IMR-90 (cell line): ENCODE measurements at regions not wholly inside any gene's neighbourhood (a gene's known extent, or its start where the extent isn't known, plus 50 kb on each side); places are given as distances from the start of the nearest gene placed in this dataset.
A peak's percentile ranks its signal among the peaks of the same experiment; 100 is the strongest.

Experiments
- ATAC-seq: fragments of 200-7000 bp; cut with Tn5 transposase; 2 replicates; pipeline ENCODE4 v1.9.1; 2020; ENCODE audit warnings: low read depth, mild to moderate bottlenecking, moderate library complexity
- BruUV-seq: library from RNA; stranded (reverse); fragments of 400-500 nt; replicated peaks from 2 replicates; lab custom pipeline; 2021; lab: Mats Ljungman, UMichigan
- CTCF ChIA-PET: fragments of 300-600 bp; formaldehyde crosslinking; extraction: SDS; loops from one replicate; lab custom pipeline; 2021; ENCODE audit warnings: antibody characterized with exemption; lab: Yijun Ruan, JAX
- POLR2A ChIA-PET: fragments of 300-600 bp; sonication (Branson Sonifier 250); formaldehyde crosslinking; loops from one replicate; lab custom pipeline; 2022; ENCODE audit warnings: antibody characterized with exemption; ENCODE audit not compliant: unreplicated experiment; lab: Charles Lee
- DNase-seq: peaks from one replicate; pipeline ENCODE4 v3.0.0; 2013
- H2AFZ ChIP-seq: replicated peaks from 2 replicates; pipeline ENCODE3; 2013; ENCODE audit warnings: low read length, mild to moderate bottlenecking; ENCODE audit not compliant: poor library complexity
- H2AK5ac ChIP-seq: 2 replicates; pipeline ENCODE4 v1.6.1; 2013; ENCODE audit warnings: low read depth, low read length, inconsistent platforms
- H2AK9ac ChIP-seq: replicated peaks from 2 replicates; pipeline ENCODE3; 2013; ENCODE audit warnings: mild to moderate bottlenecking, low read depth, low read length, moderate library complexity; ENCODE audit not compliant: poor library complexity
- H2BK120ac ChIP-seq: 2 replicates; pipeline ENCODE4 v1.6.1; 2013; ENCODE audit warnings: low read depth, low read length, inconsistent platforms
- H2BK15ac ChIP-seq: 3 replicates; pipeline ENCODE4 v1.6.1; 2013; ENCODE audit warnings: low read depth, low read length, inconsistent platforms
- H2BK20ac ChIP-seq: 2 replicates; pipeline ENCODE4 v1.6.1; 2013; ENCODE audit warnings: low read depth, mild to moderate bottlenecking, inconsistent platforms, low read length, moderate library complexity
- H2BK5ac ChIP-seq: 2 replicates; pipeline ENCODE4 v1.6.1; 2013; ENCODE audit warnings: mild to moderate bottlenecking, low read depth, low read length, inconsistent platforms; ENCODE audit not compliant: poor library complexity, severe bottlenecking
- H3K14ac ChIP-seq: replicated peaks from 2 replicates; pipeline ENCODE4 v1.6.1; 2013; ENCODE audit warnings: low read depth, low read length, inconsistent platforms
- H3K18ac ChIP-seq: 2 replicates; pipeline ENCODE4 v1.6.1; 2013; ENCODE audit warnings: low read depth, low read length, control low read depth
- H3K23ac ChIP-seq: 2 replicates; pipeline ENCODE4 v1.6.1; 2013; ENCODE audit warnings: low read depth, low read length, inconsistent platforms
- H3K27ac ChIP-seq: 2 replicates; pipeline ENCODE4 v1.5.1; 2013; ENCODE audit warnings: mild to moderate bottlenecking, control low read depth, low read length; ENCODE audit not compliant: insufficient read depth
- H3K27me3 ChIP-seq: 2 replicates; pipeline ENCODE4 v1.6.1; 2013; ENCODE audit warnings: low read length; ENCODE audit not compliant: control insufficient read depth, insufficient read depth
- H3K36me3 ChIP-seq: 2 replicates; pipeline ENCODE4 v1.6.1; 2013; ENCODE audit warnings: low read length, mixed read lengths; ENCODE audit not compliant: control insufficient read depth, insufficient read depth
- H3K4ac ChIP-seq: 2 replicates; pipeline ENCODE4 v1.6.1; 2013; ENCODE audit warnings: low read depth, low read length, inconsistent platforms
- H3K4me1 ChIP-seq: 2 replicates; pipeline ENCODE4 v1.6.1; 2013; ENCODE audit warnings: low read length, mixed read lengths; ENCODE audit not compliant: control insufficient read depth, insufficient read depth
- H3K4me2 ChIP-seq: 2 replicates; pipeline ENCODE4 v1.6.1; 2013; ENCODE audit warnings: low read depth, mild to moderate bottlenecking, control low read depth, low read length, moderate library complexity
- H3K4me3 ChIP-seq: 2 replicates; pipeline ENCODE4 v1.5.1; 2013; ENCODE audit warnings: low read depth, mild to moderate bottlenecking, control low read depth, low read length, moderate library complexity; ENCODE audit not compliant: insufficient read depth
- H3K56ac ChIP-seq: 2 replicates; pipeline ENCODE4 v1.6.1; 2013; ENCODE audit warnings: low read length, inconsistent platforms; ENCODE audit not compliant: insufficient read depth; ENCODE audit errors: extremely low read depth
- H3K79me1 ChIP-seq, 2 experiments: 2 replicates each; pipeline ENCODE4 v1.6.1; 2013; ENCODE audit warnings: low read length in 2 of 2, inconsistent platforms in 1 of 2, low read depth in 1 of 2
- H3K9ac ChIP-seq: 2 replicates; pipeline ENCODE4 v1.6.1; 2013; ENCODE audit warnings: low read depth, low read length, control low read depth
- H3K9me1 ChIP-seq: 2 replicates; pipeline ENCODE4 v1.6.1; 2013; ENCODE audit warnings: low read length, inconsistent platforms; ENCODE audit not compliant: insufficient read depth
- H3K9me3 ChIP-seq: 2 replicates; pipeline ENCODE4 v1.6.1; 2013; ENCODE audit warnings: low read length; ENCODE audit not compliant: control insufficient read depth, insufficient read depth
- H4K20me1 ChIP-seq: 2 replicates; pipeline ENCODE4 v1.6.1; 2013; ENCODE audit warnings: low read length, inconsistent platforms; ENCODE audit not compliant: insufficient read depth
- H4K5ac ChIP-seq: 2 replicates; pipeline ENCODE4 v1.6.1; 2013; ENCODE audit warnings: mild to moderate bottlenecking, low read depth, low read length, control low read depth
- H4K8ac ChIP-seq, 2 experiments: 2 replicates each; pipeline ENCODE4 v1.6.1; 2013; ENCODE audit warnings: low read depth in 2 of 2, low read length in 2 of 2, control low read depth in 1 of 2, inconsistent platforms in 1 of 2
- H4K91ac ChIP-seq: 2 replicates; pipeline ENCODE4 v1.6.1; 2013; ENCODE audit warnings: low read depth, low read length, inconsistent platforms; ENCODE audit not compliant: insufficient read depth
- RAD21 ChIP-seq: IDR thresholded peaks from 2 replicates; pipeline ENCODE4 v1.6.1; 2012; ENCODE audit warnings: low read length, improper control_type of control experiment
- RFX5 ChIP-seq: IDR thresholded peaks from 2 replicates; pipeline ENCODE4 v1.8.0; 2012; ENCODE audit warnings: low read depth, mild to moderate bottlenecking, low read length, moderate library complexity
- SMC3 ChIP-seq: fragments of 150-350 bp; IDR thresholded peaks from 2 replicates; pipeline ENCODE4 v1.6.1; 2016; ENCODE audit warnings: low read depth, mild to moderate bottlenecking, antibody characterized with exemption, low read length, moderate library complexity
- WGBS, 2 experiments: methylation state at CpG; one replicate each; pipeline versions ENCODE4 v1.1.5 to v1.1.7; 2013; ENCODE audit warnings: missing lambda C conversion rate in 2 of 2; ENCODE audit not compliant: insufficient read length in 1 of 2; ENCODE audit errors: extremely low coverage in 2 of 2; 5-methylcytosine and 5-hydroxymethylcytosine counted together
- dilution Hi-C: fragments of 300-500 bp; cut with HindIII; formaldehyde crosslinking; loops from one replicate; pipeline ENCODE4 v1.14.3; 2018; ENCODE audit warnings: low sequenced_read_pairs; ENCODE audit not compliant: unreplicated experiment
- in situ Hi-C: fragments of 300-500 bp; cut with MboI; formaldehyde crosslinking; loops from 3 replicates; pipeline ENCODE4 v1.14.3; 2019; ENCODE audit warnings: low sequenced_read_pairs, inconsistent platforms, mixed read lengths
- intact Hi-C: fragments of 100-400 bp; cut with micrococcal nuclease; formaldehyde crosslinking; loops from 2 replicates; pipeline ENCODE4 v1.10.0; 2022
- TF ChIP-seq, protein P1 (sequence below): conservative IDR thresholded peaks from 2 replicates; pipeline ENCODE4 v1.5.1; 2012; ENCODE audit warnings: mild to moderate bottlenecking, low read depth, low read length, improper control_type of control experiment

- Histone ChIP-seq H3K27me3 (peaks cover 13% of the 10 kb centered on the region), H3K23ac (no peak overlapping the region), H3K4me3 (no peak overlapping the region), H3K27ac (no peak overlapping the region), H3K18ac (no peak overlapping the region), H4K8ac (no peak overlapping the region), H4K91ac (no peak overlapping the region), H3K9me3 (no peaks in the 10 kb centered on the region), H3K79me1 (no peaks in the 10 kb centered on the region), H3K4ac (no peak overlapping the region), H2AK5ac (no peak overlapping the region), H2AFZ (no peak overlapping the region), H3K14ac (no peak overlapping the region), H3K56ac (no peak overlapping the region), H2AK9ac (no peak overlapping the region), H2BK120ac (no peak overlapping the region), H4K20me1 (peaks cover 4% of the 10 kb centered on the region; the same call in 1 of the 2 replicates), H3K9me1 (no peaks in the 10 kb centered on the region), H3K4me2 (no peak overlapping the region), H3K36me3 (no peaks in the 10 kb centered on the region), H2BK20ac (no peak overlapping the region), H2BK5ac (no peak overlapping the region), H3K9ac (no peak overlapping the region), H3K4me1 (no peaks in the 10 kb centered on the region), H4K5ac (no peak overlapping the region), H2BK15ac (no peak overlapping the region)
- dilution Hi-C loops: no loop called here
- TF ChIP-seq, protein P1, sequence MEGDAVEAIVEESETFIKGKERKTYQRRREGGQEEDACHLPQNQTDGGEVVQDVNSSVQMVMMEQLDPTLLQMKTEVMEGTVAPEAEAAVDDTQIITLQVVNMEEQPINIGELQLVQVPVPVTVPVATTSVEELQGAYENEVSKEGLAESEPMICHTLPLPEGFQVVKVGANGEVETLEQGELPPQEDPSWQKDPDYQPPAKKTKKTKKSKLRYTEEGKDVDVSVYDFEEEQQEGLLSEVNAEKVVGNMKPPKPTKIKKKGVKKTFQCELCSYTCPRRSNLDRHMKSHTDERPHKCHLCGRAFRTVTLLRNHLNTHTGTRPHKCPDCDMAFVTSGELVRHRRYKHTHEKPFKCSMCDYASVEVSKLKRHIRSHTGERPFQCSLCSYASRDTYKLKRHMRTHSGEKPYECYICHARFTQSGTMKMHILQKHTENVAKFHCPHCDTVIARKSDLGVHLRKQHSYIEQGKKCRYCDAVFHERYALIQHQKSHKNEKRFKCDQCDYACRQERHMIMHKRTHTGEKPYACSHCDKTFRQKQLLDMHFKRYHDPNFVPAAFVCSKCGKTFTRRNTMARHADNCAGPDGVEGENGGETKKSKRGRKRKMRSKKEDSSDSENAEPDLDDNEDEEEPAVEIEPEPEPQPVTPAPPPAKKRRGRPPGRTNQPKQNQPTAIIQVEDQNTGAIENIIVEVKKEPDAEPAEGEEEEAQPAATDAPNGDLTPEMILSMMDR: peak; percentile 32
- TF ChIP-seq RFX5 (no peak), RAD21 (peak; percentile 38), SMC3 (peak; percentile 32)
- DNase-seq: no peak
- CTCF ChIA-PET: no interaction called here
- ATAC-seq: no peak
- intact Hi-C loops: no loop called here
- no TSS peak for BruUV-seq
- in situ Hi-C loops: no loop called here
- POLR2A ChIA-PET: no interaction called here
- 8% methylated on average over 2 of the region's 4 CpGs; no CpG with 5 or more reads in 1 of the 2 experiments for WGBS, 2 experiments
Observed at GRCh38 chr1:19582318-19582717, 61.8 kb upstream of the NBL1 start.
